ENCODE measurements at regions not wholly inside any gene's neighbourhood (a gene's known extent, or its start where the extent isn't known, plus 50 kb on each side); places are given as distances from the start of the nearest gene placed in this dataset.

DNA sequence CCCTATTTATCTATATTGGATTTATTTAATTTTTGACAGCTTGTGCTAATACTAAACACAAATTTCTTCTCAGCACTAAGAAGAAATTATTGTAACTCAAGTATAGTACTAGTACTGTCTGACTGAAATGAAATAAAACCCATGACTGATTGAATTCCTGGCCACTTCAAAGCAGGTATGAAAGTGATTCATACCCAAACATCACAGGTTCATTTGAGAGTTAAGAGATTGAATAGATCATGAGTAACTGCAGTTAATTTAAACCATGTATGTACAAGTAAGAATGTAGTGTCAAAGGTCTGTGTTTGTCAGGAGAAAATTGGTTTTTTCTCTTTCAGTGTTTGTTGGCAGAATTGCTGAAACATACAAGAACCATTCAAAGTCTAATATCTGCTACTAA is 332.0 kb upstream of the GRM7 start:
- Histone ChIP-seq H3K36me3 (replicated peaks) (no peaks in the 10 kb centered on the region), H3K4me3 (ENCODE audit: low read depth, low read length) (no peak overlapping the region), H3K27me3 (replicated peaks) (no peaks in the 10 kb centered on the region), H3K27ac (no peak overlapping the region)
- in situ Hi-C loops (cut with HindIII; ENCODE audit: low pct_ligation_motif_present, low sequenced_read_pairs) = no loop called here
- no peak for DNase-seq
- TF ChIP-seq, protein P1, sequence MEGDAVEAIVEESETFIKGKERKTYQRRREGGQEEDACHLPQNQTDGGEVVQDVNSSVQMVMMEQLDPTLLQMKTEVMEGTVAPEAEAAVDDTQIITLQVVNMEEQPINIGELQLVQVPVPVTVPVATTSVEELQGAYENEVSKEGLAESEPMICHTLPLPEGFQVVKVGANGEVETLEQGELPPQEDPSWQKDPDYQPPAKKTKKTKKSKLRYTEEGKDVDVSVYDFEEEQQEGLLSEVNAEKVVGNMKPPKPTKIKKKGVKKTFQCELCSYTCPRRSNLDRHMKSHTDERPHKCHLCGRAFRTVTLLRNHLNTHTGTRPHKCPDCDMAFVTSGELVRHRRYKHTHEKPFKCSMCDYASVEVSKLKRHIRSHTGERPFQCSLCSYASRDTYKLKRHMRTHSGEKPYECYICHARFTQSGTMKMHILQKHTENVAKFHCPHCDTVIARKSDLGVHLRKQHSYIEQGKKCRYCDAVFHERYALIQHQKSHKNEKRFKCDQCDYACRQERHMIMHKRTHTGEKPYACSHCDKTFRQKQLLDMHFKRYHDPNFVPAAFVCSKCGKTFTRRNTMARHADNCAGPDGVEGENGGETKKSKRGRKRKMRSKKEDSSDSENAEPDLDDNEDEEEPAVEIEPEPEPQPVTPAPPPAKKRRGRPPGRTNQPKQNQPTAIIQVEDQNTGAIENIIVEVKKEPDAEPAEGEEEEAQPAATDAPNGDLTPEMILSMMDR (IDR thresholded peaks at IDR 0.05; ENCODE audit: low read depth, low read length, missing control alignments) = no peak

DNA sequence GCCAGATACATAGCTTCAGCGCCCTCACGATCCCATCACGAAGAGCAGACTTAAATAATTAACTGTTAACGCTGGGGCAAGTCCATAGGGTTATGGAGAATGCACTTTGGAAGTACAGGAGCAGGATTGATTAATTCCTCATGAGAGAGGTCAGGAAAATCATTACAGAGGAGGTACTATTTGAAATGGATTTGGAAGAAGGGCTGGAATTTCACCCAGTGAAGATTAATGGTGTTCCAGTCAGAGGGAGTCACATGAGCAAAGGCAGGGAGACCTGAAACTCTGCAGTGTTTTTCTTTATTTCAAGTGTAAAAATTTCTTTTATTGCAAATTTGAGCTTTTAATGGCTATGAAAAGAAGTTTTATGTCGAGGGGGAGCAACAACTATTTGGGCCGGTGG is 329.8 kb upstream of the GRM7 start:
- in situ Hi-C loops (cut with HindIII; ENCODE audit: low pct_ligation_motif_present, low sequenced_read_pairs) = no loop called here

DNA sequence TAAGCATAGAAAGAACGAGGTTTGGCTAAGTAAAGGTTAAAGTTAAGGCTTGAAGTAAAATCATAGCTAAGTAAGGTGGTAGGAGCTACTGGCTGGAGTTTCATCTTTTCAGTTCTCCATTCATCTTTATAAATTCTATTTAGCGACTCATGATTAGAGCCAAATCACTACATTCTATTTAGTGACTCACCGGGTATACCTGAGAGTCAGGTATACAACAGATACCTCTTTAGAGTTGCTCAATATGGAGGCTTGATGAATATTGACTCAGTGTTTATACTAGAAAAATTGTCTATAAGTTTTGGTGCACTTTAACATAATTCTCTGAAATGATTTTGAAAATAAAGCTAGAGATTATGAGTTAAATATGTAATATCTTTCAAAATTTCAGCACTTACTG is 328.8 kb upstream of the GRM7 start:
- no peak for DNase-seq
- TF ChIP-seq, protein P1 (IDR thresholded peaks at IDR 0.05; ENCODE audit: low read depth, low read length, missing control alignments) = no peak
- H3K27me3 ChIP-seq (replicated peaks) = no peaks in the 10 kb centered on the region
- in situ Hi-C loops (cut with HindIII; ENCODE audit: low pct_ligation_motif_present, low sequenced_read_pairs) = no loop called here
- H3K4me3 ChIP-seq (ENCODE audit: low read depth, low read length) = no peak overlapping the region
- H3K36me3 ChIP-seq (replicated peaks) = no peaks in the 10 kb centered on the region
- no peak overlapping the region for H3K27ac ChIP-seq

More for the DNA sequence above, 329.8 kb upstream of the GRM7 start:
- no peak for DNase-seq
- Histone ChIP-seq H3K36me3 (replicated peaks) (no peaks in the 10 kb centered on the region), H3K27ac (no peak overlapping the region), H3K27me3 (replicated peaks) (no peaks in the 10 kb centered on the region), H3K4me3 (ENCODE audit: low read depth, low read length) (no peak overlapping the region)
- TF ChIP-seq, protein P1 (IDR thresholded peaks at IDR 0.05; ENCODE audit: low read depth, low read length, missing control alignments) = no peak

DNA sequence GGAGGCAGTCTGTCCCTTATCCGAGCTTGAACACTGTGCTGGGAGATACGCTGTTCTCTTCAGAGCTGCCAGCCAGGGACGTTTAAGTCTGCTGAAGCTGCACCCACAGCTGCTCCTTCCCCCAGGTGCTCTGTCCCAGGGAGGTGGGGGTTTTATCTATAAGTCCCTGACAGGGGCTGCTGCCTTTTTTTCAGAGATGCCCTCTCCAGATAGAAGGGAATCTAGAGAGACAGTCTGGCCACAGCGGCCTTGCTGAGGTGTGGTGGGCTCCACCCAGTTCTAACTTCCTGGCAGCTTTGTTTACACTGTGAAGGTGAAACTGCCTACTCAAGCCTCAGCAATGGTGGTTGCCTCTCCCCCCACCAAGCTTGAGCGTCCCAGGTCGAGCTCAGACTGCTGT is 319.9 kb upstream of the GRM7 start:
- no peak overlapping the region for H3K27ac ChIP-seq
- in situ Hi-C loops (cut with HindIII; ENCODE audit: low pct_ligation_motif_present, low sequenced_read_pairs) = no loop called here
- TF ChIP-seq, protein P1 (IDR thresholded peaks at IDR 0.05; ENCODE audit: low read depth, low read length, missing control alignments) = no peak
- H3K27me3 ChIP-seq (replicated peaks) = no peaks in the 10 kb centered on the region
- H3K4me3 ChIP-seq (ENCODE audit: low read depth, low read length) = no peak overlapping the region
- no peak for DNase-seq
- no peaks in the 10 kb centered on the region for H3K36me3 ChIP-seq (replicated peaks)

DNA sequence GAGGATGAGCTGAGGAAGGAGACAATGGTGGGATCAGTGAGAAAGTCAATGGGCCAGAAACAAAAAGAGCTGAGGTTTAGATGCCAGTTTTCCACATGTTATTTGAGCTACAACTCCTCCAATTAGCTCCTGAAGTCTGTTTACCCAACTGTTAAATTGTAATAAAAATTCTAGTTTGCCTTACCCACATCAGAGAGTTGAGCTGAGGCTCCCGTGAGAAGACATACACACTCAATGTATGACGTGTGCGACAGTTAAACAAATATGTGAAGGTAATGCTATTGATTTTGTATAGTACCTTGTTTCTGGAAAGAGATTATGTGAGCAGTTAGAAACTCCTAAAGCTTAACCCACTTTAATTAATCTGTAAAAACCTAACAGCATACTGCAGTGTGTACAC is 318.1 kb upstream of the GRM7 start:
- in situ Hi-C loops (cut with HindIII; ENCODE audit: low pct_ligation_motif_present, low sequenced_read_pairs) = no loop called here
- no peak for DNase-seq
- no peak overlapping the region for H3K27ac ChIP-seq
- no peaks in the 10 kb centered on the region for H3K27me3 ChIP-seq (replicated peaks)
- H3K4me3 ChIP-seq (ENCODE audit: low read depth, low read length) = no peak overlapping the region
- TF ChIP-seq, protein P1 (IDR thresholded peaks at IDR 0.05; ENCODE audit: low read depth, low read length, missing control alignments) = no peak
- H3K36me3 ChIP-seq (replicated peaks) = no peaks in the 10 kb centered on the region

DNA sequence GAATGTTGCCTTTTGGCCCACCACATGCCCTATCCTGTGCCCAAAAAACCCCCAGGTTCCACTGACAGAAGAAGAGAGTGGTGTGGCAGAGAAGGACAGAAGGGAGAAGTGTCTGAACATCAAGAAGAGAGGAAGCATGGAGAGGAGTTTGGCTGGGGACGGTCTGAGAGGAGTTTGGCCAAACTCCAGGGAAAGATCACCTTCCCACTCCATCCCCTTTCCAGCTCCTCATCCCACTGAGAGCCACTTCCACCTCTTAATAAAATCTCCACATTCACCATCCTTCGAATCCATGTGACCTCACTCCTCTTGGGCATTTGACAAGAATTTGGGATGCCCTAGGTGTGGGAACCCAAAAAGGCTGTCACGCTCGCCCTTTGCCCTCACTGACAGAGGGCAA is 311.6 kb upstream of the GRM7 start:
- H3K27ac ChIP-seq = no peak overlapping the region
- no peak overlapping the region for H3K4me3 ChIP-seq (ENCODE audit: low read depth, low read length)
- no peaks in the 10 kb centered on the region for H3K27me3 ChIP-seq (replicated peaks)
- DNase-seq = no peak
- in situ Hi-C loops (cut with HindIII; ENCODE audit: low pct_ligation_motif_present, low sequenced_read_pairs) = no loop called here
- TF ChIP-seq, protein P1 (IDR thresholded peaks at IDR 0.05; ENCODE audit: low read depth, low read length, missing control alignments) = no peak
- H3K36me3 ChIP-seq (replicated peaks) = no peaks in the 10 kb centered on the region
